GM12892 (cell line): ENCODE measurements at regions not wholly inside any gene's neighbourhood (a gene's known extent, or its start where the extent isn't known, plus 50 kb on each side); places are given as distances from the start of the nearest gene placed in this dataset.

Source experiments
- DNase-seq: peaks from one replicate; pipeline ENCODE4 v3.0.0; 2011; ENCODE audit not compliant: insufficient read length
- FAIRE-seq: peaks from 2 replicates; lab custom pipeline; 2011; peaks lifted over from hg19 to GRCh38; lab: Jason Lieb, UNC
- POLR2A ChIP-seq: IDR thresholded peaks from 2 replicates; pipeline ENCODE4 v1.6.1; 2011; ENCODE audit warnings: low read depth, low read length, control low read depth
- POLR2AphosphoS5 ChIP-seq: IDR thresholded peaks from 2 replicates; pipeline ENCODE4 v1.6.1; 2011; ENCODE audit warnings: low read depth, low read length, control low read depth
- TAF1 ChIP-seq: IDR thresholded peaks from 2 replicates; pipeline ENCODE4 v1.6.1; 2011; ENCODE audit warnings: low read depth, mild to moderate bottlenecking, control low read depth, low read length, borderline replicate concordance

- no peak for DNase-seq
- no peak for TF ChIP-seq TAF1
- TF ChIP-seq POLR2AphosphoS5, result no peak
- TF ChIP-seq POLR2A, result no peak
- no peak for FAIRE-seq
These were observed 50.8 kb upstream of the PCDH8 start for GRCh38 chr13:52899206-52899605.
